Trophoblast cell (in vitro differentiated cells and primary cell): ENCODE measurements at regions not wholly inside any gene's neighbourhood (a gene's known extent, or its start where the extent isn't known, plus 50 kb on each side); places are given as distances from the start of the nearest gene placed in this dataset.
A peak's percentile ranks its signal among the peaks of the same experiment; 100 is the strongest.

Source experiments
- DNase-seq, 2 donors: peaks; one replicate each; pipeline ENCODE4 v3.0.0-alpha.2; 2016
- H2AFZ ChIP-seq: 2 replicates; pipeline ENCODE4 v1.6.1; 2013; ENCODE audit warnings: low read length, moderate library complexity, mild to moderate bottlenecking; ENCODE audit not compliant: insufficient read depth, poor library complexity
- H2AK5ac ChIP-seq: 2 replicates; pipeline ENCODE4 v1.6.1; 2013; ENCODE audit warnings: mild to moderate bottlenecking, low read length
- H2BK120ac ChIP-seq: 2 replicates; pipeline ENCODE4 v1.6.1; 2013; ENCODE audit warnings: low read length, mild to moderate bottlenecking, moderate library complexity; ENCODE audit not compliant: insufficient read depth, poor library complexity
- H2BK12ac ChIP-seq: 2 replicates; pipeline ENCODE4 v1.6.1; 2013; ENCODE audit warnings: mild to moderate bottlenecking, low read length, moderate library complexity
- H2BK5ac ChIP-seq: 2 replicates; pipeline ENCODE4 v1.6.1; 2013; ENCODE audit warnings: low read length, low read depth, moderate library complexity, mild to moderate bottlenecking; ENCODE audit not compliant: poor library complexity
- H3K14ac ChIP-seq: 2 replicates; pipeline ENCODE4 v1.6.1; 2013; ENCODE audit warnings: mild to moderate bottlenecking, low read length
- H3K18ac ChIP-seq: 2 replicates; pipeline ENCODE4 v1.6.1; 2013; ENCODE audit warnings: mild to moderate bottlenecking, low read length
- H3K23ac ChIP-seq: 2 replicates; pipeline ENCODE4 v1.6.1; 2013; ENCODE audit warnings: low read length
- H3K27ac ChIP-seq: 2 replicates; pipeline ENCODE4 v1.5.1; 2013; ENCODE audit warnings: low read depth, mild to moderate bottlenecking, inconsistent platforms, low read length, moderate library complexity
- H3K27me3 ChIP-seq: 2 replicates; pipeline ENCODE4 v1.6.1; 2013; ENCODE audit warnings: inconsistent platforms, mild to moderate bottlenecking, low read length, moderate library complexity; ENCODE audit not compliant: insufficient read depth
- H3K36me3 ChIP-seq, 2 experiments: 1 replicate in 1 of 2; 2 replicates in 1 of 2; pipeline ENCODE4 v1.6.1; 2013; ENCODE audit warnings: low read length in 2 of 2, mild to moderate bottlenecking in 2 of 2, moderate library complexity in 1 of 2; ENCODE audit not compliant: insufficient read depth in 2 of 2, control insufficient read depth in 1 of 2
- H3K4ac ChIP-seq: 2 replicates; pipeline ENCODE4 v1.6.1; 2013; ENCODE audit warnings: low read depth, mild to moderate bottlenecking, low read length, moderate library complexity
- H3K4me1 ChIP-seq, 2 experiments: 1 replicate in 1 of 2; 2 replicates in 1 of 2; pipeline ENCODE4 v1.6.1; 2013; ENCODE audit warnings: low read length in 2 of 2, mild to moderate bottlenecking in 2 of 2, moderate library complexity in 1 of 2; ENCODE audit not compliant: insufficient read depth in 2 of 2, control insufficient read depth in 1 of 2
- H3K4me2 ChIP-seq: 2 replicates; pipeline ENCODE4 v1.6.1; 2013; ENCODE audit warnings: inconsistent platforms, mild to moderate bottlenecking, low read length, moderate library complexity
- H3K4me3 ChIP-seq: 2 replicates; pipeline ENCODE4 v1.5.1; 2013; ENCODE audit warnings: mild to moderate bottlenecking, low read depth, low read length, inconsistent platforms
- H3K79me1 ChIP-seq: one replicate; pipeline ENCODE4 v1.6.1; 2013; ENCODE audit warnings: low read length
- H3K79me2 ChIP-seq: 2 replicates; pipeline ENCODE4 v1.6.1; 2013; ENCODE audit warnings: low read length, mild to moderate bottlenecking; ENCODE audit not compliant: control insufficient read depth, insufficient read depth, poor library complexity
- H3K9ac ChIP-seq: 2 replicates; pipeline ENCODE4 v1.6.1; 2013; ENCODE audit warnings: mild to moderate bottlenecking, low read length
- H3K9me3 ChIP-seq: 2 replicates; pipeline ENCODE4 v1.6.1; 2013; ENCODE audit warnings: low read depth, mild to moderate bottlenecking, control low read depth, inconsistent platforms, low read length; ENCODE audit not compliant: insufficient read depth
- H4K12ac ChIP-seq: 2 replicates; pipeline ENCODE4 v1.6.1; 2013; ENCODE audit warnings: low read depth, mild to moderate bottlenecking, low read length, moderate library complexity
- H4K8ac ChIP-seq: 2 replicates; pipeline ENCODE4 v1.6.1; 2013; ENCODE audit warnings: low read depth, mild to moderate bottlenecking, low read length, moderate library complexity
- H4K91ac ChIP-seq: one replicate; pipeline ENCODE4 v1.6.1; 2013; ENCODE audit warnings: low read depth, mild to moderate bottlenecking, low read length, moderate library complexity
- WGBS: extraction: QIAGEN DNeasy Blood & Tissue Kit; methylation state at CpG from one replicate; pipeline ENCODE4 v1.1.7; 2013; ENCODE audit warnings: missing lambda C conversion rate; ENCODE audit not compliant: insufficient read length, insufficient coverage; ENCODE audit errors: extremely low coverage; 5-methylcytosine and 5-hydroxymethylcytosine counted together

DNA sequence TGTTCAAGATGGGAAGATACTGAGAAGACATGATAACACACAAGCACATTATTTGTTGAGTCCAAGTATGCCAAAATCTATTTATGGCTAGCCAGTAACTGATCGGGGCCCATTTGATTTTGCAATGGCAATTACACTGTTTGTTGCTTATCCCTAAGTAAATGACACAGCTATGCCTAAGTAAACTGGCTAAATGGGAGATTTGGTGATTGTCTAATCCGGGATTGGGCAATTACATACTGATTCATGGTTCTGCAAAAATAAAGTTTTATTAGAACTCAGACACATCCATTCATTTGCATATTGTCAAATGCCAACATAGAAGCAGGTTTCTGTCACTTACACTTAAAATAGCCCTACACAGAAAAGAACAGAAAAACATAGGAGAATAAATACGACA is 140.2 kb upstream of the TBL1X start:
- Histone ChIP-seq H3K4me3 (no peak overlapping the region), H2BK120ac (no peak overlapping the region), H3K79me1 (no peaks in the 10 kb centered on the region)

DNA sequence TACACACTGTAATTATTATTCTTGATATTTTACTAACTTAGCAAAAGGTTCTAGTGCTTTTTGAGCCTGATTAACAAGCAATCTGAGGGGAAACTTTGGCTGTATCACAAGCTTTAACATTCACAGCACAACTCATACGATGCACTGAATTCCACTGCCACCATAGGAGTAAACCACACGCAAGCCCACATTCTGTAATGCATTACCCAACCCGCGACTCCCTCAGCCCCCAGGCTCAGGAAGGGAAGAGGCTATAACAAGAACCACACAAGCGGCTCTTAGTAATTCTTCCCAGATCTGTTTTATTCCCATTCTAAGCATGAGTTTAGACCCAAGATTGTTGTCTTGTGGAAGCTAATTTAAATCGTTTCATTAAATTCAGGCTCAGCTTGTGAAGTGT is 138.5 kb upstream of the TBL1X start:
- no CpG with 5 or more reads among the region's 6 CpGs for WGBS
- no peak overlapping the region for H4K12ac ChIP-seq

More for the DNA sequence above, 140.2 kb upstream of the TBL1X start:
- Histone ChIP-seq H3K4me2 (no peak overlapping the region), H2AFZ (no peak overlapping the region), H2BK5ac (no peak overlapping the region), H4K8ac (no peak overlapping the region), H3K9ac (no peak overlapping the region), H3K36me3 (no peaks in the 10 kb centered on the region), H4K12ac (no peak overlapping the region), H3K23ac (no peak overlapping the region), H3K9me3 (no peaks in the 10 kb centered on the region), H3K27me3 (no peaks in the 10 kb centered on the region), H2BK12ac (no peak overlapping the region), H4K91ac (no peak overlapping the region), H3K18ac (no peak overlapping the region), H3K14ac (no peak overlapping the region), H3K79me2 (no peaks in the 10 kb centered on the region), H3K4me1 (no peaks in the 10 kb centered on the region), H3K27ac (no peak overlapping the region), H3K4ac (no peak overlapping the region), H2AK5ac (no peak overlapping the region)
- DNase-seq, result no peak
- WGBS, result no CpG with 5 or more reads among the region's 3 CpGs

DNA sequence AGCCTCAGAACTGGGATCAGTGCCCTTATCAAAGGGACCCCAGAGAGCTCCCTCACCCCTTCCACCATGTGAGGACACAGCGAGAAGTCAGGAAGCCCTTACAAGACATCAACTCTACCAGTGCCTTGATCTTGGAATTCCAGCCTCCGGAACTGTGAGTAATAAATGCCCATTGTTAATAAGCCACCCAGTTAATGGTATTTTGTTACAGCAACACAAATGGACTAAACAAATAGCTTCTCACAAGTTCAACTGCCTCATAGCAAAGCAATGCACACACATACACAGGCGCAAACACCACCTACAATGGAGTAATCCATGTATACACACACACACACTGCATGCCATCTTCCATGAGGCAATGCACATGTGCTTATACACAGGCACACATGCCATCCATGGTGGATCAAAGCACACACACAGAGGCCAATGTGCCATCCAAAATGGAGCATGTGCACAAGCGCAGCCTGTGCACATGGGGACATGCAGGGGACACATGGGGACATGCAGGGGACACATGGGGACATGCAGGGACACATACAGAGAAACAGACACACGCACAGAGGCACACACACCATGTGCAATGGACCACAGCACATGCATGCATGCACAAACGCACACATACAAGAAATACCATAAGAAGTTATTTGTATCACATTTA is 137.6 kb upstream of the TBL1X start:
- Histone ChIP-seq H3K18ac (no peak overlapping the region), H2AFZ (no peak overlapping the region), H4K8ac (no peak overlapping the region), H3K14ac (no peak overlapping the region), H3K27ac (no peak overlapping the region), H2BK120ac (no peak overlapping the region), H3K79me1 (no peaks in the 10 kb centered on the region), H4K91ac (no peak overlapping the region), H3K9ac (no peak overlapping the region), H2BK12ac (no peak overlapping the region), H2AK5ac (no peak overlapping the region), H3K4me3 (no peak overlapping the region), H3K23ac (no peak overlapping the region), H2BK5ac (no peak overlapping the region), H3K27me3 (no peaks in the 10 kb centered on the region), H3K4ac (no peak overlapping the region), H3K4me1 (no peaks in the 10 kb centered on the region), H3K36me3 (no peaks in the 10 kb centered on the region), H4K12ac (no peak overlapping the region), H3K4me2 (no peak overlapping the region), H3K9me3 (no peaks in the 10 kb centered on the region), H3K79me2 (no peaks in the 10 kb centered on the region)
- DNase-seq, result no peak
- WGBS, result no CpG with 5 or more reads among the region's 6 CpGs

More for the DNA sequence above, 138.5 kb upstream of the TBL1X start:
- Histone ChIP-seq H2BK5ac (no peak overlapping the region), H3K23ac (no peak overlapping the region), H3K4ac (no peak overlapping the region), H2BK12ac (no peak overlapping the region), H3K36me3 (no peaks in the 10 kb centered on the region), H3K27ac (no peak overlapping the region), H2AFZ (no peak overlapping the region), H3K4me2 (no peak overlapping the region), H3K18ac (no peak overlapping the region), H3K4me1 (no peaks in the 10 kb centered on the region), H3K9me3 (no peaks in the 10 kb centered on the region), H3K27me3 (no peaks in the 10 kb centered on the region), H2BK120ac (no peak overlapping the region), H3K4me3 (no peak overlapping the region), H3K79me2 (no peaks in the 10 kb centered on the region), H3K14ac (no peak overlapping the region), H4K8ac (no peak overlapping the region), H4K91ac (no peak overlapping the region), H2AK5ac (no peak overlapping the region), H3K79me1 (no peaks in the 10 kb centered on the region), H3K9ac (no peak overlapping the region)
- DNase-seq, result peak; percentile 31 to 53

DNA sequence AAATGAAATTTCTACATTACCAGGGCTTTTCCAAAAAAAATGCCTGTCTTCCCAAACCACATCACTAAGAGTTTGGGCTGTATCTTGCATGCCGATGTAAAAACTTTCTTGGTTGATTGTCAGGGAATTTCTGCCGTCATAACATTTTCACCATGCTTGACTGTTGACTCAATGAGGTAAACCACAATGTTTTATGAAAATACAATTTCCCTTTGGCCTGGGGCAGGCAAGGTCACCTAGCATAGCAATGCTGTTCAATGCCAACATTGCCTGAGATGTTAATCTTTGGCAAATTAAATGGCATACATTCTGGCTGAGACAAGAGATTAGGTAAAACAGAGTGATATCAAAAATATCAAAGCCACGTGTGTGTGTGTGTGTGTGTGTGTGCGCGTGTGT is 137.1 kb upstream of the TBL1X start:
- H3K4me1 ChIP-seq, result no peaks in the 10 kb centered on the region
- no peak overlapping the region for H4K12ac ChIP-seq
- H3K4me2 ChIP-seq, result no peak overlapping the region
- H3K23ac ChIP-seq, result no peak overlapping the region
- H3K79me1 ChIP-seq, result no peaks in the 10 kb centered on the region
- no peaks in the 10 kb centered on the region for H3K36me3 ChIP-seq
- no peak overlapping the region for H2AFZ ChIP-seq
- no peak overlapping the region for H4K91ac ChIP-seq
- DNase-seq, result peak; percentile 55 to 79
- no peak overlapping the region for H4K8ac ChIP-seq
- H3K18ac ChIP-seq, result no peak overlapping the region
- no peak overlapping the region for H3K27ac ChIP-seq
- no peak overlapping the region for H2BK120ac ChIP-seq
- H2BK12ac ChIP-seq, result no peak overlapping the region
- no peak overlapping the region for H3K9ac ChIP-seq
- no peak overlapping the region for H3K14ac ChIP-seq
- H2BK5ac ChIP-seq, result no peak overlapping the region
- no peak overlapping the region for H3K4me3 ChIP-seq
- H3K79me2 ChIP-seq, result no peaks in the 10 kb centered on the region
- no peak overlapping the region for H2AK5ac ChIP-seq
- H3K9me3 ChIP-seq, result no peaks in the 10 kb centered on the region
- no peak overlapping the region for H3K4ac ChIP-seq
- WGBS, result no CpG with 5 or more reads among the region's 5 CpGs
- H3K27me3 ChIP-seq, result no peaks in the 10 kb centered on the region
